Fibroblast of skin of left biceps (primary cell): ENCODE measurements at regions not wholly inside any gene's neighbourhood (a gene's known extent, or its start where the extent isn't known, plus 50 kb on each side); places are given as distances from the start of the nearest gene placed in this dataset.

Experiments used
- DNase-seq, 2 experiments: peaks; one replicate each; pipeline ENCODE4 v3.0.0-alpha.2; 2013; ENCODE audit warnings: low read depth in 2 of 2

DNA sequence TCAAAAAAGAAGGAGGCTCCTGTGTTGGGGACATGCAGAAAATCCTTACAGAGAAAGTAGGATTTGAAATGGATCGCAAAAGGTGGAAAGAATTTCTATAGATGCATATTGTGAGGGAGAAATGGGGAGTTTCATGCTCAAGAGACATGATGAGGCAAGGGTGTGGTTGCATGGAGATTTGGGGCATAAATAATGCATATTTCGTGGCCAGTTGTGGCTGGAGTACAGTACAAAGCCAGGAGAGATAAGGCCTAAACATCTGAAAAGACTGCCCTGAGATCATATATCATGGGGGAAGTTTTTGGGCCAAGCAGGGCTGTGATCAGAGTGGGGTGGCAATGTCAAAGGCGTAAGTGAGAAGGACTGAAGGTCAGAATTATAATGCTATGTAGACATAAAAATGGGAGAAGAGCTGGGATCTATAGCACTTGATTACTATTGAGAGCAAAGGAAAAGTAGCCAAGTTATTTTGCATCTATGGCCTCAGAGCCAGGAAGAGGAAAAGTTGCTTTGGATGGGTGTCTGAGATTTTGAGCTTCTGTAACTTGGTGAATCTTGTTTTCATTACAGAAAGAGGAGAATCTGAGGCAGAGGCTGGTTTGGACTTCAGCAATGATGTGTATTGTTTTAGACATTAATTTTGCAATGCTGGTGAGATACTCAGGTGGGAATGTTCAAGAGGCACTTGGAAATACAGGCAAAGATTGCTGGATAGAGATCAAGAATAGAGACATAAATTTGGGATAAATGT lies 166.6 kb downstream of the INHBA start:
- peak in 1 of 2 experiments; percentile 14 for DNase-seq

DNA sequence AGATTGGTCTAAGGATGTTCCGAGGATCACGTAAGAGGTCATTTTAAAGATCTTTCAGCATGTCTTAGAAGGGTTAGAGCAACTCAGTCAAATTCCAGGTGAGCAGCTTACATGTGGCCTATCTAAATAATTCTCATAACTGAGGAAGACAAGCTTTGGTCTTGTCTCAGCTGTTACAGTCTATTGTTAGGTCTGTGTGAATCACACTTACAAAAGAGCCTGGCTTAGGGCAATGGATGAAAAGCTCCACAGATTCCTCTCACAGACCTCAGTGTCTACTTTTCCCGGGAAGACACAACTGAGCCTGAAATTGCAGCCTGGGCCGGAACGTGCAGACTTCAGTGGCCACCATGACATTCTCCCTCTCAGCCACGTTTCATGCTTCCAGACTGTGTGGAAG lies 173.1 kb downstream of the INHBA start:
- no peak for DNase-seq

DNA sequence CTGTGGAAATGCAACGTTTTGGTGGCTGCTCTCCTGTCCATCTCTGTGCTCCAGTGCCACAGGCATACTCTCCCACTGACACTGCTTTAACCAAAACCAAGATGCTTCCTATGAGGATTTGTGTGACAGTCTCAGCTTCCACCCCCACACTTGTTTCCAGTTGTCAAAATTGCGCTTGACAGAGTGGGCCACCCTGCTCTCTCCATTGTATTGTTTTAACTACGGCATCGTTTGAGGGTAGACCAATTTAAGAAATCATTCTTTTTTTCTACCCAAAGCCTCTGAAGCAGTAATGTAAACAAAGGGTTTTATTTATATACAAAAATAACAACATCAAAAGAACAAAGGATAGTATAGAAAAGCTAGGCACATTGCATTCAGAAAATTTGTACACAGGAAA lies 178.0 kb downstream of the INHBA start:
- DNase-seq, result no peak

DNA sequence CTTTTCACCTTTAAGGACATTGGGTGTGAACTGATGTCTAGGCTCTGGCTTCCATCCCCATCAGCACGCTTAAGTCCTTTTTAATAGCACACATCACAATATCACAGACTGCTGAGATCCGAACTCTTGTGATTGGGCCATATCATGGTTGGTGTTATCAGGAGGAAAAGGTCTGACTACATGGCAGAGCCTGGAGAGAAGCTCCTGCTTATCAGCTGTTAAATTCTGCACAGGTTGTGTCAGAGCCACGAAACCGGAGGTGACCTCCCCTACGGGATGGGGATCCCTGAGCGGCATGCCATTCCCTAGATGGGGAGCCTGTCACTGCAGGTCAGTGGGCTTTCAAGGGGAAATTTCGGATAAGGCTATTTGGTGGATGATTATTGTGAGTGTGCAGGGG lies 182.4 kb downstream of the INHBA start:
- no peak for DNase-seq

DNA sequence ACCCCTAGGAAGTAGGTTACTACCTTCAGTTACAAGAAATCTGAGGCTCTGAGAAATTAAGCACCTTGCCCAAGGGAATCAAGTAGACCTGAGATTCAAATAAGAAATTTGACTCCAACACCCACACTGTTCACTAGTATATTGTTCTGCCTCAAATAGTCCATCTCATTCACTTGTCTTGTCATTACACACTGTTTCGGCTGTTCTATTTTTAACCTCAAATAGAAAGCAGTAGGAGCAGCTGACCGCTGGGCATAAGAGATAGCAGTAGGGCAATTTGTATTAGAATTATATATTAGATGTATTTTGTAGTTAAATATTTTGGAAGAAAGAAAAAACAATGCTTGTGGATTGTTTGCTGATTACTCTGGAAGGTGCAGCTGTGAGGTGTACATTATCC lies 185.1 kb downstream of the INHBA start:
- DNase-seq, result no peak

DNA sequence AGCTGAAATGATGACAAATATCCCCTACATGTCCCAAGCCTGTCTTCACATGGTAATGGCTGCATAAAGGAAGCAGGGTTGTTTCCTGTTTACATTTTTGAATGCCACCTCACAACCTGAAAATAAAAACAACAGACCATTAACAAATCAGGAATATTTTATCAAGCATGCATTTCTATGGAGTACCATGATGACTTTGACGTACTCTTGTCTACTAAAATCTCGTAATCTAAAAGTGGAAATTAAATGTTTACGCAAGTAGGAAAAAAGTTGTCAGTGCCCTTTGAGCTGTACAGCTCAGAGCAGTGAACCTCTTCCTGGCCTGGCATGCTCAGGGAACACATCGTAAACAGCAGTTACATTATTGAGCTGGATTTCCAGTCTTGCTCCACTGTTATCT lies 194.1 kb downstream of the INHBA start:
- no peak for DNase-seq

DNA sequence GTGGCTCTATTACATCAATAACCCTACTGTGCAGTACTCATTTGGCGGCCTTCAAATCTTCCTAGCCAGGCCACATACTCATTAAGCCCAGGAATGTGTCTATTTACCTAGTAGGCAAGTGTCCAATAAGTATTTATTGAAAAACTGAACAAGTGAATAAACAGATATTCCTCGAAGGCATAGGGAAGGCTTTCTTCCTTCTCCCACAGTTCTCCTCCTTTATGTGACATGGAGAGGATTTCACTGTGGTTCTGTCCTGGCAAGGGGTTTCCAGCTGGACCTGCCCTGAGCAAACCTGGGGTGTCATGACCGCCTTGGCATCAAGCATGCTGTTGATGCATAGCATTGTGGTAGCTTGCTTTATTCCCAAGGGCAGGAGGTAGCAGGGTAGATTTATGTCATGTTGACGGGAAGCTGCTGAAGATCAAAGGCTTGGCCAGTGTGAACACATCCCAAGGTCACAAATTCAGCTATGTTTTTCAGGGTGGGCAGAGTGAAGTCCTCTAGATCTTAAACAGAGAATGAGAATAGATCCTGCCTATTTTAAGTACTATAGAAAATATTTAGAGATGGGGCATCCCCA lies 195.1 kb downstream of the INHBA start:
- no peak for DNase-seq

DNA sequence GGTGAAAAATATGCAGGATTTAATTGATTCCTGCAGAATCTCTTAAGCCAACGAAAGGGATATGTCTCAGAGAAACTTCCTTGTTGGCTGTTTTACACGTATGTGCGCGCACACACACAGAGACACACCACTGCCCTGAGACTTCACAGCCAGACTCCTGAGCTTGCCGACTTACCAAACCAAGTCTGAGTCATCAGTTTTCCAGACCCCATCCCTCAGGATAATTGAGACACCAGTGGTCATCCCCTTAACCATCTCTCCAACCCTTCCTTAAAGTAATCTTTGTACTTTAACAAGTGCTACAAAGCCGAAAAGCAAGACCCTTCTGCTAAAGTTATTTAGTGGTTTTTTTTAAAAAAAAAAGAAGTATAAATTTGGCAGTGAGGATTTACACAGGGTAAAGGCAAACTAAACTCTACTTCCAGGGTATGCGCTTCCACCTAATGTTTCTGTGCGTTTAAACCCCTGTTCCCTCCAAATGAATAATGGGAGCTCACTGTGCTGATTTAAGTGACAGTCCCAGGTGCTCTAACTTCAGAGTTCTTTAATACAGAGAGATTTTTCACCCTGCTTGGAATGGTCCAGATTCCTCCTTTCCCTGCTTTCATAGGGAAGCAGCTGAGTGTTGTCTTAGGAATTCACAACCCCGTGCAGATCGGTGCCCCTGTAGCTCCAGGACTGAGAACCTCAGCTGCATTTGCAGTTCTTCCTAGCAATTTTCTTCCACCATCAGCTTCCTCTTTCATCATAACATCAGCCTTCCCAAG lies 198.5 kb downstream of the INHBA start:
- DNase-seq, result no peak

DNA sequence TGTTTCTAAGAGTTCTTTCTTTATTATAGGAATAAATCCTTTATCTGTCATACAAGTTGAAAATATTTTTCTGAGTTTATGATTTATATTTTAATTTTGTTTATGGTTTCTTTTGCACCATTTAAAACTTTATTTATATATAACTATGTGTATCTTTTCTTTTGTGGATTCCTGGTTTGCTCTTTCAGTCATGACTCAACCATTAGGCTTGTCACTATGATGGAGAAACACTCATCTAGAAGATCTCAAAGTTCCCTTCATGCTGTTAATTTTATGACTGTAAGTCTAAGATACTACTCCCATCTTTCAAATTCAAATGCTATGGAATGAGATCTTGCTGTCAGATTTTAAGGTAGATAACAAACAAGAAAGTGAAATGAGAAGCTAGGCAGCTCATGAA lies 199.5 kb downstream of the INHBA start:
- DNase-seq, result no peak

DNA sequence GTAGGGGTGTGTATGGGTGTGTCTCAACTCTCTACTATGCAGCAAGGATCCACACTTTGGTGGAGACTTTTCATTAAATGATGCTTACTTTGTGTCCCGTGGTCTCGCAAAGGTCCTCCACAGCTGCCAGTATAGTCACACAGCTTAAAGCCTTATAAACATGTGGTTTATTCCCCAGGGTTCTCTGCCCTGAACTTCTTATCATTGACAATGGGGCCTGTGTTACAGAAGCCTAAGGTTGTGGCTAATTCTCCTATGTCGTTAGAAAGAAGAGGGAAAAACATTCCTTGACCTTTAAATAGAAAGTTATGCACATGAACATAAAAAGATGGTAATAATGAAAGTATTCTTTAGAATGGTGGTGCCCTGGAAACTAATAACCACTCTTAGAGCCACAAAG lies 201.4 kb downstream of the INHBA start:
- DNase-seq, result no peak

DNA sequence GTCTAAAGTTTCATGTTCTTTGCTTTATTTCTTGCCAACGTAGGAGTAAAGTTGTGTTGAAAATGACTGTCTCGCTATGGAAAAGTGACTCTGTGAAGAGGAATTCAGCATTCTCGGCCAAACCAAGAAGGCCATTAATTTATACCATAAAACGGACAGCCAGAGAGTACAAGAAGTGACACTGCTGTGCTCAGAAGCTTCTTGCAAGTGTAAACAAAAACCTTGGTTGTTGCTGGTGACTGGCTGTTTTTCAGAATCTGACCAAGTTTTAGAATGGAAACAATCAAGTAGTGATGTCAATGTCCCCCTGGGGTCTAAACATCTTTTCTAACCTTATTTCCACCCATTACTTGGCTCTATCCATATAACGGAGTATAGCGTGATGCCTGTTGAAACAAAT lies 201.9 kb downstream of the INHBA start:
- no peak for DNase-seq

DNA sequence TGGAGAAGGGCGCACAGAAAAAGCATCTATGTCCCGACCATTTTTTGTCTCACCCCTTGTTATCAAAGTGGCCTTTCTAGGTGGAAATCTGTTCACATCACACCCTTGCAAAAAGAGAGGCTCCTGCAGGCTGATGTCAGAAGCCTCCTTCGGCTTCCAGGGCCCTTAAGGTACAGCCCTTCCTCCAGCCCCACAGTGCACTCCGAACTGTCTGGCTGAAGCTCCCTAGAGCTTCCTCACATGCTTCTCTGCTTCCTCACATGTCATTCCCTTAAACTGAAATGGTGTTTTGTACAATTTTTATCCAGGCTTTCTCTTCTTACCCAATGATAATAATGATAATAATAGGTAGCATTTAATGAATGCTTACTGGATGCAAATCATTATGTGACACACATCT lies 210.3 kb downstream of the INHBA start:
- no peak for DNase-seq

DNA sequence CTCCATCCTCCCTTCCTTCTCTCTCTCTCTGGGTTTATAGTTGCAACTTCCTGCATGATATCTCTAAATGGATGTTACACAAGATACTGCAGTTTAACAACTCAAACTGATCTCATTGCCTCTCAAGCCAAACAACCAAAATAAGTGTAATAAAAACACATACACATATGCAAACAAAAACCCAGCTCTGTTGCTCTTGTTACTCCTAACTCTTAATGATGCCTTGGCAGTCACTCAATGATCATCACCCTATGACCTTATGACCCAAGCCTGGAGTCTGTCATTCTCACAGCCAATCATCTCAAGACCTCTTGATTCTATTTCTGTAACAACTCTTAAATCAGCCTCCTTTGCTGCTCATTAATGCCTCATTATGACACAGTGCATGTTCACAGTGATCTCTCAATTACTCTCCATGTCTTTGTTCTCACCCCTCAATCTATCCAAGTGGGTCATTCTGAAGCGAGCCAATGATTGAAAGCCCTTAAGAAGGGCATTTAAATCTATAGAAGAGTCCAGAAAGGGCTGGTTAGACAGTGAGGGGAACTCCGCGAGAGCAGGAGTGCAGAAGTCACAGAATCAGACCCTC lies 210.9 kb downstream of the INHBA start:
- no peak for DNase-seq

DNA sequence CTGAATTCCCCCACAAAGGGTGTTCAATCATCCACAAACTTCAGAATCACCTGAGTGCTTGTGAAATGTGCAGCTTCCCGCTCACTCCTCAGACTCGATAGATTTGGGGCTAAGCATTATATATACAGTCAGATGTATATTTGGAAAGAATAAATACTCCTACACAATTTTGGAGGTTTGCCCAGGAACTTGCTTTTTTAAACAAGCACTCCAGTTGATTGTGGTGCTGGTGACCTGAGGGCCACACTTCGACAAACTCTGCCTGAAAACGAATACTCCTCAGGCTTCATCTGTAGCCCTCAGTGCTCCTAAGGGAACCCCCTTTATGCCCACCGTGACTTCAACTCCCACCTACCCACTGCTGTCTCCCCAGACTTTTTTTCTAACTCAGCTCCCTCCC lies 211.6 kb downstream of the INHBA start:
- DNase-seq, result no peak

DNA sequence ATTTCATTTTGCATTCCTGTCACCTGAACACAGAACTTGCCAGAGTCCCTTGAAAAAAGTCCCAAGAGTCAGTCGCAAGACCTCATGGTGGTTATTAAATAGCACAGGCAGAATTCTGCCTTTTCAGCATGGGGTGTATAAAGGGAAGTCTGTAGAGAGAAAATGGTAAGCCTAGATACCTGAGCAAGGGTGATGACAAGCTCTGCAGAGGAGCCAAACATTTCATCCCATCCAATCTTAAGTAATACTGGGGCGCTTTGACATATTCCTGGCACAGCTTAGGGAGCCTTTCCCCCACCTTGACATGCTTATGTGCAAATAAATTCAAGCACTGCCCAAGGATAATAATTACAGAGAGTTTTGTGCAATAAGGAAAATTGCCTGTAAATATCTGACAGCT lies 213.0 kb downstream of the INHBA start:
- DNase-seq, result no peak

DNA sequence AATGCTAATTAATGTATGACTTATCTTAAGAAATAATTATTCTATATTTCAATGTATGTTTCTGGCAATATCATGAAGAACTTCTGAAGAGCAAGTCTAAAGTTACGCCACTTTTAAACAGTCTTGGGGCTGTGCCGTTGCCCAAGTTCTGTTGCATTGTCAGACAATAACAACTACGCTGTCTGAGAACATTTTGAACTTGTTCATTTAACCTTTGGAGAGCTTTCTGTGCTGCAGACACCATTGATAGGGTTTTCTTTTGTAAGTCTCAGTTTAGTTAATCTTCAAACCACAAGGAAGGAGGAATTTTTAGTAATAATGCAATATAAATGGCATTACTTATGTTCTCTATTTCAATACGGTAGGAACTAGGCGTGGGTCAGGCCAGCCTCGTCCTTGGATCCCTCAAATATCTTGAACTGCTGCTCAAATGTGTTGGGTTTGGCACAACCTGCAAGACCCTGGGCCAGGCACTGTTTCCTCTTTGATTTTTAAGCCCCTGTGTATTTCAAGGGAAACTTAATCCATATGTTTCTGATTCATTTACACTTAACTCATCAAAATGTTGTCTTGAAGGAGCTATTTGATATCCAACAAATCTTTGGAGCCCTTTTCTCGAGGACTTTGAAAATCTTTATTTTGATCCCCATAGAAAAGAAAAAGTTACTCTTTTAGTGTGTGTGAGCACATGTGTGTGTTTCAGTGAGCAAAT lies 215.5 kb downstream of the INHBA start:
- DNase-seq, result no peak

DNA sequence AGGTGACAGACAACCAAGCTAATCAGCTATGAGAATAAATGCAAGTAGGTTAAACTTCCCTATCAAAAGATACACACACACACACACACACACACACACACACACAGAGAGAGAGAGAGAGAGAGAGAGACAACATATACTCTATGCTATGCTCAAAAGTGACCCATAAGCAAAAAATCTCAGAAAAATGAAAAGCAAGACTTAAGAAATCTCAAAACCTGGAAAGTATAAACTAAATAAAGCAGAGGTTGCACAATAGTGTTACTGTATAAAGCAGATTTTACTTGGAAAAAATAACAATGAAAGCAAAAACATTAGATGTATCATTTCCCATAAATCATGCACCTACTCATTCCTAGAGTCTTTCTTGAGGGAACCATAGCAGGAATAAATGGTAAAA lies 221.5 kb downstream of the INHBA start:
- no peak for DNase-seq

DNA sequence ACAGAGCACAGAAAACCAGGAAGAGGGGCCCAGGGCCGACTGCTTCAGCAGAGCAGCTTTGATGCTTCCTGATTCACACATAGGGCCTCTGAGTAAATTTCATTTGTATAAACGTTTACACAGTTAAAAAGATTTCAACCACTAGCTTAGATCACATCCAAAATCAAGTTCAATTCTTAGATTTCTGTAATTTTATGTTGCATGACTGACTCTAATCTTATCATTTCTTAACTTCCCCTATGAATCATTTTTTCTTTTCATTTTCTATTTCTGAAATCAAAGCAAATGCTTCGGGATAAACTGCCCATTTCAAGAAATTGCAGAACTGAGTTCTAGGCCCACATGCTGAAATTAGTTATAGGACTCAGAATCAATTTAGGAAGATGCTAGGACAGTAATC lies 224.7 kb downstream of the INHBA start:
- DNase-seq, result no peak

DNA sequence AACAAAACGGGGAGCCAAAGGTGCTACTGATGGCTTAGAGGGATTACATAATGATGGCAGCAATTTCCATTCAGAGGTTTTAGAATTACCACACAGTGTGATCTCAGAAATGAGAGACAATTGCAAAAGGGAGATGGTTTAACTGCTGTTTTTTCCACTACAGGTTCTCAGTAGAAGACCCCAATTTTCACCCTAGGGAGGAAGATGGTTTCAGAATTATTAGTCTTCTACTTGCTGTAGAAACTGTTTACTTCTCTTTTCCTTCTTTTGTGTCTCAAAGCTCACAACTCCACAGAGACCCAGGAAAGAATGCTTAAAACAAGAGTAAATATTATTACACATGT lies 226.5 kb downstream of the INHBA start:
- DNase-seq, result no peak

DNA sequence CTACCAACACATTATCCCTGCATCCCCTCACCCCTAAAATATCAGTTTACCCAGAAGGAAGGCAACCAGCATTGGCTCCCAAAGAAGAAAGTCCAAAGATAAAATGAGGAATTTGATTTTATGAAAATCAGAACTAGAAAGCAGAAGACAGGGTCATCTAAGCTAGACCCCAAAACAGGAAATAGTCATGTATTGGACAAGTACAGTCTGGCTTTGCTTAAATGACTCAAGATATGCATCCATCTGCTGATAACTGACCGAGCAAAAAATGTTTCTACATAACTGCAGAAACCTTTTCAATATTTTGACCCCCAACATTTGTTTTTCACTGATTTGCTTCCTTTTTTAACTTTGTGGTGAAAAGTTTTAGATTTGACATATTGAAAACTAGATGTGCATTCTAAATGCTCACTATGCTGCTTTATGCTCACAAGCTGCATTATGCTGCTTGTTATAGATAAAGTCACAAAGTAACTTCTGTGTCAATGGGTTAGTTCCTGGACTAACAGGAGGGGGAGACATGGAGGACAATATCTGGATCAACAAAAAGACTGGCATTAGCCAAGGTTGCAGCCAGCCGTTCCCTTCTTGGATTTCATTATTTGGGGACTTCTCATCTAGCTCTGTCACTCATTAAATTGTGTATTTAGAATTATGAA lies 227.0 kb downstream of the INHBA start:
- no peak for DNase-seq

DNA sequence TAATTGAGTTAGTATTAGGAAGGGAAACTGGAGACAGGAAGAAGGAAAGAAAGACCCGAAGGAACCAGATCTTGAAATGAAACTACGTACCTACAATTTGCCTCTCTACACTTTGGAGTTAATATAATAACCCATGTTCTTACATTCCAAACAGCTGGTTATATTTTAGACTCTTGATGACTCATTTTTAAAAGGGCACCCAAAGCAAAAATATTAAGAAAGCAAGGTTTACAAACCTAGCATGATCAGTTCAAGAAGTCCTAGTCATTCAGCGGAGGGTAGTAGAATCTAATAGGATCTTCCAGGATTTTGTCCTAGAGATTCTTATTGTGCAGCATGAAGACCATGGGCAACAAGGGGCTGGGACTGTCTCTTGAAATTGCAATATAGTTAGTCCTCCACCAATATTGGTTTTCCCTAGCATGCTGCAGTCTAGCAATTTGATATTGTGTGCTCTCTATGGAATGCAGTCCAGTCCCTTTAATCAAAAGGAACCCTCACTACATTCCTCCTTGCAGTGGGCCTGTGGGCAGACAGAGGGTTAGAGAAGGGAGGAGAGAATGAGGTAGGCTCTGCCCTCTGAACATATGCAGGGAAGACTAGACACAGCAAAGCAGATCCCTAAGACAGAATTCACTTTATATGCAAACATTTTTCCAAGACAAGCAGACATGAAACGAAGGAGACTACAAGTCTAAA lies 230.3 kb downstream of the INHBA start:
- no peak for DNase-seq
